ENCODE measurements at regions not wholly inside any gene's neighbourhood (a gene's known extent, or its start where the extent isn't known, plus 50 kb on each side); places are given as distances from the start of the nearest gene placed in this dataset.

DNA sequence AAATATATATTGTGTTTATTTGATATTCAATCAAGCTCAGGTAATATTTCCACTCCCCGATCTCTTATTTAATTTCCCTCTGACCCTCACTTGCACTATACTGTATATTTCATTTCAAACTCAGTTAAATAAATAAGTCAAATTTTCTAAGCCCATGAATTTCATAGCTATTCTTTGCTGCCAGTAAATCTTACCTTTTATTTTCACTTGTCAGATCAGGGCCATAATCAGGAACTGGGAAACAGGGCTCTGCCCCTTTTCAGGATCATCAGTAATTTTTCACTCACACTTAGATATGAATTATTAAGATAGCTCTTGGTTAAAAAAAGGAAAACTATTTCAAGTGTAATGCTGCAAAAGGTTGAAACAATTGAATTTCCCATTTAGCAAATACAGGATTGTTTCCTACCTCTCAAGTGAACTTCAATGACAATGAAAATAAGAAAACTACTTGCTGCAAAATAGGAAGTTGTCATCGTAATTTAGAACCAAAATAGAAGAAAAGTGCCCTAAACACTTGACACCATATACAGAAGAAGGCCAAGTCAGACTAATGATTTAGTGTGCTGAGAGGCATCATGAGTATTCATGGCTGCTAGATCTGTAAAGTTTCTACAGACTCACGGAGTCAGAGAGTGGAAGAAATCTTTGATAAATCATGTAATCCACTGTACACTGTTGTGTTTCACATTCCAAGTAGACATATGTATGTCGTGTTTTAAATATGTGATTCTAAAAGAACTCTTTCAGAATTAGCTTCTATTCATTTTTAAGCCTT is 316.8 kb upstream of the CNTN5 start:
- Histone ChIP-seq H4K20me1 (ENCODE audit: control insufficient read depth, insufficient read depth, insufficient read length) (no peaks in the 10 kb centered on the region), H3K79me2 (ENCODE audit: insufficient read depth, low read length) (no peaks in the 10 kb centered on the region), H2AFZ (ENCODE audit: low read length) (no peak overlapping the region), H3K27me3 (ENCODE audit: insufficient read depth, low read length) (no peaks in the 10 kb centered on the region), H3K4ac (ENCODE audit: low read depth, low read length) (no peak overlapping the region), H3K4me1 (ENCODE audit: insufficient read depth, low read length) (no peaks in the 10 kb centered on the region), H3K18ac (ENCODE audit: insufficient read length, low read depth, low read length) (no peak overlapping the region), H3K14ac (ENCODE audit: insufficient read depth, low read length) (no peak overlapping the region), H3K9me3 (ENCODE audit: control insufficient read depth, low read depth, low read length) (no peaks in the 10 kb centered on the region), H2AK5ac (ENCODE audit: insufficient read length, low read length) (no peak overlapping the region), H4K5ac (ENCODE audit: insufficient read length, low read depth, low read length) (no peak overlapping the region), H3T11ph (ENCODE audit: low read length) (no peak overlapping the region), H2BK12ac (ENCODE audit: insufficient read length, low read depth, low read length) (no peak overlapping the region), H3K27ac (ENCODE audit: insufficient read length, low read depth, low read length) (no peak overlapping the region), H2BK20ac (ENCODE audit: low read depth, low read length, poor library complexity, severe bottlenecking) (no peak overlapping the region), H4K91ac (ENCODE audit: insufficient read length, low read depth, low read length) (no peak overlapping the region), H2BK120ac (ENCODE audit: low read depth, low read length, poor library complexity, severe bottlenecking) (no peak overlapping the region), H3K4me2 (ENCODE audit: insufficient read depth, insufficient read length, low read length) (no peak overlapping the region), H3K79me1 (ENCODE audit: insufficient read depth, low read depth, low read length, poor library complexity, severe bottlenecking) (no peaks in the 10 kb centered on the region), H3K56ac (ENCODE audit: insufficient read length, low read depth, low read length) (no peak overlapping the region), H2BK5ac (ENCODE audit: insufficient read length, low read length) (no peak overlapping the region), H3K9ac (ENCODE audit: extremely low read depth, insufficient read length, low read length) (no peak overlapping the region), H4K8ac (replicated peaks; ENCODE audit: insufficient read length, low read depth, low read length) (no peak overlapping the region), H2BK15ac (ENCODE audit: low read depth, low read length) (no peak overlapping the region), H3K23ac (ENCODE audit: insufficient read length, low read depth, low read length) (no peak overlapping the region), H3K23me2 (ENCODE audit: insufficient read length, low read depth, low read length, poor library complexity, severe bottlenecking) (no peaks in the 10 kb centered on the region)
- H3K4me1 Mint-ChIP-seq = no peaks in the 10 kb centered on the region
- TF ChIP-seq, protein P1, sequence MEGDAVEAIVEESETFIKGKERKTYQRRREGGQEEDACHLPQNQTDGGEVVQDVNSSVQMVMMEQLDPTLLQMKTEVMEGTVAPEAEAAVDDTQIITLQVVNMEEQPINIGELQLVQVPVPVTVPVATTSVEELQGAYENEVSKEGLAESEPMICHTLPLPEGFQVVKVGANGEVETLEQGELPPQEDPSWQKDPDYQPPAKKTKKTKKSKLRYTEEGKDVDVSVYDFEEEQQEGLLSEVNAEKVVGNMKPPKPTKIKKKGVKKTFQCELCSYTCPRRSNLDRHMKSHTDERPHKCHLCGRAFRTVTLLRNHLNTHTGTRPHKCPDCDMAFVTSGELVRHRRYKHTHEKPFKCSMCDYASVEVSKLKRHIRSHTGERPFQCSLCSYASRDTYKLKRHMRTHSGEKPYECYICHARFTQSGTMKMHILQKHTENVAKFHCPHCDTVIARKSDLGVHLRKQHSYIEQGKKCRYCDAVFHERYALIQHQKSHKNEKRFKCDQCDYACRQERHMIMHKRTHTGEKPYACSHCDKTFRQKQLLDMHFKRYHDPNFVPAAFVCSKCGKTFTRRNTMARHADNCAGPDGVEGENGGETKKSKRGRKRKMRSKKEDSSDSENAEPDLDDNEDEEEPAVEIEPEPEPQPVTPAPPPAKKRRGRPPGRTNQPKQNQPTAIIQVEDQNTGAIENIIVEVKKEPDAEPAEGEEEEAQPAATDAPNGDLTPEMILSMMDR (conservative IDR thresholded peaks at IDR 0.05) = no peak
- no peak for DNase-seq
- no CpG with 5 or more reads among the region's 4 CpGs for WGBS (ENCODE audit: extremely low coverage, insufficient read length, low lambda C conversion rate)
- H3K27me3 Mint-ChIP-seq (ENCODE audit: low read depth) = no peaks in the 10 kb centered on the region
- H3K4me3 Mint-ChIP-seq = no peak overlapping the region
- H3K9me3 Mint-ChIP-seq = peaks cover 3 to 6% of the 10 kb centered on the region in 2 experiments; a peak in 3 of 5 replicates
- peaks cover 0 to 4% (median 0%) of the 10 kb centered on the region in 3 experiments; a peak in 3 of 7 replicates for H3K36me3 Mint-ChIP-seq (ENCODE audit: insufficient read depth in 1 of 3, low read depth in 3 of 3)
- no peak overlapping the region for H3K27ac Mint-ChIP-seq
